ENCODE measurements at regions not wholly inside any gene's neighbourhood (a gene's known extent, or its start where the extent isn't known, plus 50 kb on each side); places are given as distances from the start of the nearest gene placed in this dataset.

DNA sequence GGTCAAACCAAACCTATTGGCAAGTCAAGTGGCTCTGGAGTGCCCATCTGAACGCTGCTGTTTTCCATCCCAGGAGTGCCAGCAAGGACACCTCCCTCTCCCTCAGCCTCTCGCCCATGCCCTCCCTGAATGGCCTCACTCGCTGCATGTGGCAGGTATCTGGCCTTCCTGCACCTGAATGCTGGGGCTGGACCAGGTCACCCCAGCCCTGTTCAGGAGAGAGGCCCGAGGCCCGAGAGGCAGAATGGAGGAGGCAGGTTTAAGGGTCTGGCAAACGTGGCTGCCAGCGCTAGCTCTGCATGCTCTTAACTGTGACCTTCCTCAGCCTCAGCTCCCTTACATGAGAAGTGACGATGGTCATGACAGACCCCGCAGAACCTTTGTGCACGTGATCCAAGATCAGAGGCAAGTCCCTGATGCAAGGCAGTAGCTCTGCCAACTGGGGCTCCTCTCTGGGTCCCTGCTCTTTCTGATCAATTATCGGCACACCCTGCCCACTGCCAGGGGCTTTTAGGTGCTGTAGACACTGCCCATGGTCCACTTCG lies 295.7 kb upstream of the ZMIZ1 start:
- TF ChIP-seq FOXM1 (IDR thresholded peaks at IDR 0.05; ENCODE audit: borderline replicate concordance): no peak
- TF ChIP-seq TARDBP (IDR thresholded peaks at IDR 0.05): no peak
- TF ChIP-seq FOXK2 (IDR thresholded peaks at IDR 0.05): no peak
- TF ChIP-seq BHLHE40 (IDR thresholded peaks at IDR 0.05; ENCODE audit: borderline replicate concordance): no peak
- TF ChIP-seq CTBP1 (IDR thresholded peaks at IDR 0.05; ENCODE audit: borderline replicate concordance): no peak

Data from HEK293T (cell line).